Liver (tissue), 3 donors: ENCODE measurements at regions not wholly inside any gene's neighbourhood (a gene's known extent, or its start where the extent isn't known, plus 50 kb on each side); places are given as distances from the start of the nearest gene placed in this dataset.

Experiments
- CTCF ChIP-seq: fragments of 150-350 bp; IDR thresholded peaks from 2 replicates; pipeline ENCODE4 v1.5.1; 2017; ENCODE audit warnings: improper control_type of control experiment, low read depth, low read length; ENCODE audit not compliant: missing input control
- EGR1 ChIP-seq, 2 donors: IDR thresholded peaks; 2 replicates each; pipeline ENCODE4 v1.6.1; 2016 to 2018; ENCODE audit warnings: antibody characterized with exemption in 2 of 2, low read depth in 2 of 2
- GABPA ChIP-seq, 2 donors: IDR thresholded peaks in 1 of 2; conservative IDR thresholded peaks in 1 of 2; 2 replicates each; pipeline ENCODE4 v1.6.1; 2016; ENCODE audit warnings: antibody characterized with exemption in 2 of 2, mild to moderate bottlenecking in 1 of 2, moderate library complexity in 1 of 2
- HNF4A ChIP-seq, 2 donors: conservative IDR thresholded peaks; 2 replicates each; pipeline ENCODE4 v1.6.1; 2016; ENCODE audit warnings: antibody characterized with exemption in 2 of 2, mild to moderate bottlenecking in 2 of 2
- JUND ChIP-seq, 2 donors: IDR thresholded peaks; 2 replicates each; pipeline ENCODE4 v1.6.1; 2016; ENCODE audit warnings: antibody characterized with exemption in 2 of 2
- MAX ChIP-seq: IDR thresholded peaks from 2 replicates; pipeline ENCODE4 v1.6.1; 2016; ENCODE audit warnings: antibody characterized with exemption
- RXRA ChIP-seq, 2 donors: IDR thresholded peaks; 2 replicates each; pipeline ENCODE4 v1.6.1; 2017 to 2018; ENCODE audit warnings: antibody characterized with exemption in 2 of 2, mild to moderate bottlenecking in 1 of 2
- SP1 ChIP-seq: IDR thresholded peaks from 2 replicates; pipeline ENCODE4 v1.6.1; 2018; ENCODE audit warnings: antibody characterized with exemption, mild to moderate bottlenecking
- TAF1 ChIP-seq: conservative IDR thresholded peaks from 2 replicates; pipeline ENCODE4 v1.6.1; 2016; ENCODE audit warnings: antibody characterized with exemption, mild to moderate bottlenecking
- YY1 ChIP-seq: IDR thresholded peaks from 2 replicates; pipeline ENCODE4 v1.6.1; 2016; ENCODE audit warnings: antibody characterized with exemption, mild to moderate bottlenecking
- TF ChIP-seq, protein P1 (sequence below): IDR thresholded peaks from 2 replicates; pipeline ENCODE4 v1.6.1; 2016; ENCODE audit warnings: antibody characterized with exemption
- TF ChIP-seq, protein P2 (sequence below): IDR thresholded peaks from 2 replicates; pipeline ENCODE4 v1.6.1; 2016; ENCODE audit warnings: antibody characterized with exemption, mild to moderate bottlenecking
- donor health status: healthy.
- donor health status: healthy.

DNA sequence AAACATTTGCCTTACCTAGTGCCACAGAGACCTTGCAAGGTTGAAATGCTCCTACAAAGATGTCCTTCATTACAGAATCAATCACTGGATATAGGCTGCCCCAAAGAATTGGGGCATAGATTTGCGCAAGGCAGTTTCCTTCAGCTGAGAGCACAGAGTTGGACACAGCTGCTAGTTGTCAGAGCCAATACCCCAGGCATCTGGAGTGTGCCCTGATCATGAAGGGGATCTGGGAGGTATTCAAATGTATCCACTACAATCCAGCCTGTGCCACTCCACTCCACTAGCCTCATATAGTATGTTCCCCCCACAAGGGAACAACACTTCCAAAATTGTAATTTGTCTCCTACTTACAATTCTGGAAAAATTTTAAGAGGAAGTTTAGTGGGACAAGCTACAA lies 62.3 kb upstream of the ITPRID2 start:
- no peak for TF ChIP-seq CTCF
- no peak for TF ChIP-seq SP1
- TF ChIP-seq, protein P1, sequence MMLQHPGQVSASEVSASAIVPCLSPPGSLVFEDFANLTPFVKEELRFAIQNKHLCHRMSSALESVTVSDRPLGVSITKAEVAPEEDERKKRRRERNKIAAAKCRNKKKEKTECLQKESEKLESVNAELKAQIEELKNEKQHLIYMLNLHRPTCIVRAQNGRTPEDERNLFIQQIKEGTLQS = no peak
- no peak for TF ChIP-seq TAF1
- TF ChIP-seq JUND (IDR thresholded peaks at IDR 0.05) = no peak
- no peak for TF ChIP-seq YY1
- TF ChIP-seq MAX = no peak
- TF ChIP-seq EGR1 (IDR thresholded peaks at IDR 0.05; ENCODE audit: low read depth in 2 of 2) = no peak
- no peak for TF ChIP-seq GABPA (IDR thresholded peaks at IDR 0.05 in 1 of 2, conservative IDR thresholded peaks at IDR 0.05 in 1 of 2)
- TF ChIP-seq RXRA (IDR thresholded peaks at IDR 0.05) = no peak
- TF ChIP-seq, protein P2, sequence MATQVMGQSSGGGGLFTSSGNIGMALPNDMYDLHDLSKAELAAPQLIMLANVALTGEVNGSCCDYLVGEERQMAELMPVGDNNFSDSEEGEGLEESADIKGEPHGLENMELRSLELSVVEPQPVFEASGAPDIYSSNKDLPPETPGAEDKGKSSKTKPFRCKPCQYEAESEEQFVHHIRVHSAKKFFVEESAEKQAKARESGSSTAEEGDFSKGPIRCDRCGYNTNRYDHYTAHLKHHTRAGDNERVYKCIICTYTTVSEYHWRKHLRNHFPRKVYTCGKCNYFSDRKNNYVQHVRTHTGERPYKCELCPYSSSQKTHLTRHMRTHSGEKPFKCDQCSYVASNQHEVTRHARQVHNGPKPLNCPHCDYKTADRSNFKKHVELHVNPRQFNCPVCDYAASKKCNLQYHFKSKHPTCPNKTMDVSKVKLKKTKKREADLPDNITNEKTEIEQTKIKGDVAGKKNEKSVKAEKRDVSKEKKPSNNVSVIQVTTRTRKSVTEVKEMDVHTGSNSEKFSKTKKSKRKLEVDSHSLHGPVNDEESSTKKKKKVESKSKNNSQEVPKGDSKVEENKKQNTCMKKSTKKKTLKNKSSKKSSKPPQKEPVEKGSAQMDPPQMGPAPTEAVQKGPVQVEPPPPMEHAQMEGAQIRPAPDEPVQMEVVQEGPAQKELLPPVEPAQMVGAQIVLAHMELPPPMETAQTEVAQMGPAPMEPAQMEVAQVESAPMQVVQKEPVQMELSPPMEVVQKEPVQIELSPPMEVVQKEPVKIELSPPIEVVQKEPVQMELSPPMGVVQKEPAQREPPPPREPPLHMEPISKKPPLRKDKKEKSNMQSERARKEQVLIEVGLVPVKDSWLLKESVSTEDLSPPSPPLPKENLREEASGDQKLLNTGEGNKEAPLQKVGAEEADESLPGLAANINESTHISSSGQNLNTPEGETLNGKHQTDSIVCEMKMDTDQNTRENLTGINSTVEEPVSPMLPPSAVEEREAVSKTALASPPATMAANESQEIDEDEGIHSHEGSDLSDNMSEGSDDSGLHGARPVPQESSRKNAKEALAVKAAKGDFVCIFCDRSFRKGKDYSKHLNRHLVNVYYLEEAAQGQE = no peak
- TF ChIP-seq HNF4A (conservative IDR thresholded peaks at IDR 0.05) = no peak
